GM12878 (cell line): ENCODE measurements at regions not wholly inside any gene's neighbourhood (a gene's known extent, or its start where the extent isn't known, plus 50 kb on each side); places are given as distances from the start of the nearest gene placed in this dataset.

ENCODE experiments used
- ATAC-seq: fragments of 200-7000 bp; cut with Tn5 transposase; 3 replicates; pipeline ENCODE4 v1.9.1; 2020; ENCODE audit warnings: mild to moderate bottlenecking, moderate library complexity
- BruUV-seq: library from RNA; stranded (reverse); fragments of 400-500 nt; replicated peaks from 2 replicates; lab custom pipeline; 2021; lab: Mats Ljungman, UMichigan
- CTCF ChIA-PET: fragments of 300-600 bp; sonication (Branson Sonifier 250); formaldehyde crosslinking; extraction: SDS; loops from one replicate; lab custom pipeline; 2021; ENCODE audit warnings: inconsistent platforms; lab: Yijun Ruan, JAX
- POLR2A ChIA-PET: fragments of 350-600 bp; formaldehyde crosslinking; extraction: SDS; loops from one replicate; lab custom pipeline; 2021; ENCODE audit warnings: inconsistent platforms; lab: Charles Lee
- RAD21 ChIA-PET: fragments of 300-600 bp; sonication (Branson Sonifier 250); formaldehyde crosslinking; loops from one replicate; lab custom pipeline; 2023; ENCODE audit warnings: antibody characterized with exemption; ENCODE audit not compliant: unreplicated experiment; lab: Charles Lee
- SMC1A ChIA-PET: fragments of 300-600 bp; sonication (Branson Sonifier 250); formaldehyde crosslinking; loops from one replicate; lab custom pipeline; 2023; ENCODE audit not compliant: unreplicated experiment, uncharacterized antibody; lab: Charles Lee
- DNase-seq: peaks from one replicate; pipeline ENCODE4 v3.0.0-alpha.2; 2011; ENCODE audit warnings: low read depth, low spot score
- FAIRE-seq: peaks from 3 replicates; lab custom pipeline; 2011; peaks lifted over from hg19 to GRCh38; lab: Jason Lieb, UNC
- H2AFZ ChIP-seq: 2 replicates; pipeline ENCODE4 v1.6.0; 2011; ENCODE audit warnings: low read depth, low read length, control low read depth; ENCODE audit not compliant: control insufficient read depth
- H3K27ac ChIP-seq: 2 replicates; pipeline ENCODE4 v1.5.1; 2011; ENCODE audit warnings: control low read depth; ENCODE audit not compliant: control insufficient read depth, insufficient read depth
- H3K27me3 ChIP-seq, 2 experiments: replicated peaks in 1 of 2; 2 replicates each; pipeline versions ENCODE4 v1.6.0 to v1.6.1; 2011; ENCODE audit warnings: low read length in 1 of 2; ENCODE audit not compliant: control insufficient read depth in 2 of 2, insufficient read depth in 2 of 2
- H3K36me3 ChIP-seq, 2 experiments: 2 replicates each; pipeline ENCODE4 v1.5.1; 2011; ENCODE audit warnings: low read length in 1 of 2; ENCODE audit not compliant: control insufficient read depth in 2 of 2, insufficient read depth in 2 of 2
- H3K4me1 ChIP-seq: 2 replicates; pipeline ENCODE4 v1.6.1; 2011; ENCODE audit warnings: mild to moderate bottlenecking, low read length, moderate library complexity, mixed read lengths; ENCODE audit not compliant: control insufficient read depth, insufficient read depth
- H3K4me2 ChIP-seq: 2 replicates; pipeline ENCODE4 v1.6.0; 2011; ENCODE audit warnings: control low read depth; ENCODE audit not compliant: control insufficient read depth, insufficient read depth
- H3K4me3 ChIP-seq: fragments of 200-600 bp; sonication (generic); 2 replicates; pipeline ENCODE4 v1.5.1; 2016
- H3K79me2 ChIP-seq: 2 replicates; pipeline ENCODE4 v1.6.0; 2011; ENCODE audit warnings: low read length; ENCODE audit not compliant: control insufficient read depth, insufficient read depth
- H3K9ac ChIP-seq: 2 replicates; pipeline ENCODE4 v1.8.0; 2011; ENCODE audit warnings: low read length, control low read depth, mixed read lengths; ENCODE audit not compliant: control insufficient read depth, insufficient read depth
- H3K9me3 ChIP-seq: replicated peaks from 3 replicates; pipeline ENCODE4 v1.5.1; 2011; ENCODE audit warnings: mild to moderate bottlenecking, low read length; ENCODE audit not compliant: control insufficient read depth, insufficient read depth
- H4K20me1 ChIP-seq: 2 replicates; pipeline ENCODE4 v1.6.0; 2011; ENCODE audit not compliant: control insufficient read depth, insufficient read depth
- BCLAF1 ChIP-seq: fragments of 450-650 bp; IDR thresholded peaks from 2 replicates; pipeline ENCODE4 v1.6.1; 2017; ENCODE audit warnings: antibody characterized with exemption, mild to moderate bottlenecking, moderate library complexity
- DPF2 ChIP-seq: fragments of 450-650 bp; IDR thresholded peaks from 2 replicates; pipeline ENCODE4 v1.6.1; 2017; ENCODE audit warnings: mild to moderate bottlenecking
- MYB ChIP-seq: fragments of 150-350 bp; IDR thresholded peaks from 2 replicates; pipeline ENCODE4 v1.6.1; 2014; ENCODE audit warnings: mild to moderate bottlenecking, low read depth, low read length, borderline replicate concordance
- NFYB ChIP-seq: IDR thresholded peaks from 2 replicates; pipeline ENCODE4 v1.6.1; 2011; ENCODE audit warnings: low read depth, mild to moderate bottlenecking, low read length, improper control_type of control experiment, moderate library complexity; ENCODE audit not compliant: insufficient read depth
- PAX8 ChIP-seq: fragments of 450-650 bp; IDR thresholded peaks from 2 replicates; pipeline ENCODE4 v1.6.1; 2017; ENCODE audit warnings: mild to moderate bottlenecking, moderate library complexity
- WGBS: methylation state at CpG from one replicate; pipeline ENCODE4 v1.1.6; 2016; ENCODE audit warnings: low lambda C conversion rate; ENCODE audit not compliant: insufficient replicate concordance, insufficient coverage; ENCODE audit errors: missing lambda C conversion rate; 5-methylcytosine and 5-hydroxymethylcytosine counted together
- in situ Hi-C: fragments of 300-500 bp; cut with MboI; formaldehyde crosslinking; loops from 9 replicates; pipeline ENCODE4 v1.14.3; 2018; ENCODE audit warnings: mixed read lengths
- intact Hi-C: fragments of 100-400 bp; cut with micrococcal nuclease; formaldehyde crosslinking; loops from one replicate; pipeline ENCODE4 v1.14.2; 2022; ENCODE audit not compliant: unreplicated experiment

GRCh38 chr11:119520400-119520799 lies 97.4 kb upstream of the THY1 start (continued):
- TF ChIP-seq BCLAF1, result no peak

- no peaks in the 10 kb centered on the region for H3K36me3 ChIP-seq
- FAIRE-seq, result no peak
- no peak for TF ChIP-seq NFYB
- no peak for TF ChIP-seq MYB
- TF ChIP-seq DPF2, result no peak
- TF ChIP-seq PAX8, result no peak
- TF ChIP-seq, all 136 proteins: peak for 0
- in situ Hi-C loops (no loop called here), intact Hi-C loops (no loop called here)
- no peak overlapping the region for H2AFZ ChIP-seq
- ATAC-seq (no peak), DNase-seq (no peak)
- no peak overlapping the region for H3K4me2 ChIP-seq
- CTCF ChIA-PET, result interaction anchor here (1.4 to 2.4 kb wide), 2 partner anchors 10 to 163 kb away, joined by 3 to 5 read pairs; no protein-coding TSS in a partner anchor
- no TSS peak for BruUV-seq
- H3K9me3 ChIP-seq, result no peaks in the 10 kb centered on the region
- RAD21 ChIA-PET, result no interaction called here
- SMC1A ChIA-PET, result no interaction called here
- no peak overlapping the region for H3K4me3 ChIP-seq
- H4K20me1 ChIP-seq, result no peaks in the 10 kb centered on the region
- no peak overlapping the region for H3K9ac ChIP-seq
- WGBS, result 15% methylated on average over 5 of the region's 5 CpGs
- no peak overlapping the region for H3K27ac ChIP-seq
- peaks cover 0 to 3% of the 10 kb centered on the region in 2 experiments; a peak in 2 of 4 replicates for H3K27me3 ChIP-seq
- H3K4me1 ChIP-seq, result peaks cover under 1% of the 10 kb centered on the region; the same call in 1 of the 2 replicates
- H3K79me2 ChIP-seq, result no peaks in the 10 kb centered on the region
- POLR2A ChIA-PET, result no interaction called here
These were observed 96.8 kb upstream of the THY1 start for GRCh38 chr11:119519796-119520195.
